Chondrocyte (in vitro differentiated cells): ENCODE measurements at regions not wholly inside any gene's neighbourhood (a gene's known extent, or its start where the extent isn't known, plus 50 kb on each side); places are given as distances from the start of the nearest gene placed in this dataset.

ENCODE experiments used
- DNase-seq: peaks from one replicate; pipeline ENCODE4 v3.0.0; 2021; ENCODE audit warnings: mixed read lengths, low spot score
- H3K27ac Mint-ChIP-seq: one replicate; pipeline ENCODE4 v1.8.0; 2021; ENCODE audit warnings: mild to moderate bottlenecking, moderate library complexity, mixed read lengths; ENCODE audit not compliant: unreplicated experiment
- H3K27me3 Mint-ChIP-seq: 2 replicates; pipeline ENCODE4 v1.8.0; 2021; ENCODE audit warnings: low read depth, mixed read lengths
- H3K36me3 Mint-ChIP-seq: 2 replicates; pipeline ENCODE4 v1.8.0; 2021; ENCODE audit warnings: low read depth, mixed read lengths
- H3K4me1 Mint-ChIP-seq: 2 replicates; pipeline ENCODE4 v1.8.0; 2021; ENCODE audit warnings: low read depth, mild to moderate bottlenecking, mixed read lengths
- H3K4me3 Mint-ChIP-seq: one replicate; pipeline ENCODE4 v1.8.0; 2021; ENCODE audit warnings: mild to moderate bottlenecking, moderate library complexity, mixed read lengths; ENCODE audit not compliant: unreplicated experiment
- H3K9me3 Mint-ChIP-seq: 2 replicates; pipeline ENCODE4 v1.8.0; 2021; ENCODE audit warnings: low read depth, mixed read lengths
- CTCF ChIP-seq: fragments of 200-600 bp; sonication (generic); IDR thresholded peaks from 2 replicates; pipeline ENCODE4 v1.5.0; 2021; ENCODE audit warnings: antibody characterized with exemption, mild to moderate bottlenecking, moderate library complexity

- H3K36me3 Mint-ChIP-seq = no peaks in the 10 kb centered on the region
- no peak for TF ChIP-seq CTCF
- no peaks in the 10 kb centered on the region for H3K4me1 Mint-ChIP-seq
- H3K27ac Mint-ChIP-seq = no peak overlapping the region
- H3K4me3 Mint-ChIP-seq = no peak overlapping the region
- H3K27me3 Mint-ChIP-seq = no peaks in the 10 kb centered on the region
- H3K9me3 Mint-ChIP-seq = peaks cover 9% of the 10 kb centered on the region
- DNase-seq = no peak
Observed at GRCh38 chr14:85907536-85907935, 377.6 kb downstream of the FLRT2 start.

GRCh38 chr14:85897808-85898207 lies 367.9 kb downstream of the FLRT2 start:
- no peaks in the 10 kb centered on the region for H3K4me1 Mint-ChIP-seq
- no peaks in the 10 kb centered on the region for H3K9me3 Mint-ChIP-seq
- no peaks in the 10 kb centered on the region for H3K36me3 Mint-ChIP-seq
- TF ChIP-seq CTCF = no peak
- H3K4me3 Mint-ChIP-seq = no peak overlapping the region
- no peak overlapping the region for H3K27ac Mint-ChIP-seq
- DNase-seq = no peak
- peaks cover 3% of the 10 kb centered on the region for H3K27me3 Mint-ChIP-seq

GRCh38 chr14:85895603-85896002 lies 365.7 kb downstream of the FLRT2 start:
- no peaks in the 10 kb centered on the region for H3K9me3 Mint-ChIP-seq
- H3K4me3 Mint-ChIP-seq = no peak overlapping the region
- no peak overlapping the region for H3K27ac Mint-ChIP-seq
- H3K36me3 Mint-ChIP-seq = no peaks in the 10 kb centered on the region
- no peaks in the 10 kb centered on the region for H3K4me1 Mint-ChIP-seq
- peaks cover 2% of the 10 kb centered on the region for H3K27me3 Mint-ChIP-seq
- no peak for TF ChIP-seq CTCF
- DNase-seq = no peak

- no peak for DNase-seq
- Mint-ChIP-seq H3K27ac (no peak overlapping the region), H3K4me1 (no peaks in the 10 kb centered on the region), H3K27me3 (peaks cover 2% of the 10 kb centered on the region), H3K4me3 (no peak overlapping the region), H3K9me3 (no peaks in the 10 kb centered on the region), H3K36me3 (no peaks in the 10 kb centered on the region)
- TF ChIP-seq CTCF = no peak
Observed at GRCh38 chr14:85892251-85892650, 362.3 kb downstream of the FLRT2 start.

- H3K4me1 Mint-ChIP-seq = no peaks in the 10 kb centered on the region
- no peak for DNase-seq
- no peak overlapping the region for H3K27ac Mint-ChIP-seq
- H3K27me3 Mint-ChIP-seq = no peaks in the 10 kb centered on the region
- H3K9me3 Mint-ChIP-seq = no peaks in the 10 kb centered on the region
- no peak overlapping the region for H3K4me3 Mint-ChIP-seq
- TF ChIP-seq CTCF = no peak
- no peaks in the 10 kb centered on the region for H3K36me3 Mint-ChIP-seq
Observed at GRCh38 chr14:85883966-85884365, 354.0 kb downstream of the FLRT2 start.
